Endothelial cell (in vitro differentiated cells): ENCODE measurements at regions not wholly inside any gene's neighbourhood (a gene's known extent, or its start where the extent isn't known, plus 50 kb on each side); places are given as distances from the start of the nearest gene placed in this dataset.
"Not testable (repeated sequence)": the region's sequence is repeated elsewhere in the genome, so short reads cannot be mapped to it uniquely, and the experiment has no call there.

Experiments
- DNase-seq: peaks from one replicate; pipeline ENCODE4 v3.0.0; 2021; ENCODE audit warnings: low spot score
- H3K27ac Mint-ChIP-seq: one replicate; pipeline ENCODE4 v1.8.0; 2021; ENCODE audit warnings: mixed read lengths, inconsistent platforms; ENCODE audit not compliant: unreplicated experiment
- H3K27me3 Mint-ChIP-seq: one replicate; pipeline ENCODE4 v1.8.0; 2021; ENCODE audit warnings: mild to moderate bottlenecking, moderate library complexity, mixed read lengths, inconsistent platforms; ENCODE audit not compliant: unreplicated experiment
- H3K36me3 Mint-ChIP-seq: one replicate; pipeline ENCODE4 v1.8.0; 2021; ENCODE audit warnings: mild to moderate bottlenecking, low read depth, mixed read lengths, inconsistent platforms; ENCODE audit not compliant: unreplicated experiment
- H3K4me1 Mint-ChIP-seq: one replicate; pipeline ENCODE4 v1.8.0; 2021; ENCODE audit warnings: mild to moderate bottlenecking, mixed read lengths, inconsistent platforms; ENCODE audit not compliant: unreplicated experiment
- H3K4me3 Mint-ChIP-seq: one replicate; pipeline ENCODE4 v1.8.0; 2021; ENCODE audit warnings: mild to moderate bottlenecking, mixed read lengths, inconsistent platforms; ENCODE audit not compliant: unreplicated experiment
- H3K9me3 Mint-ChIP-seq: one replicate; pipeline ENCODE4 v1.8.0; 2021; ENCODE audit warnings: mixed read lengths, inconsistent platforms; ENCODE audit not compliant: unreplicated experiment
- CTCF ChIP-seq: fragments of 200-600 bp; sonication (generic); IDR thresholded peaks from one replicate; pipeline ENCODE4 v1.5.0; 2021; ENCODE audit warnings: antibody characterized with exemption; ENCODE audit not compliant: unreplicated experiment

DNA sequence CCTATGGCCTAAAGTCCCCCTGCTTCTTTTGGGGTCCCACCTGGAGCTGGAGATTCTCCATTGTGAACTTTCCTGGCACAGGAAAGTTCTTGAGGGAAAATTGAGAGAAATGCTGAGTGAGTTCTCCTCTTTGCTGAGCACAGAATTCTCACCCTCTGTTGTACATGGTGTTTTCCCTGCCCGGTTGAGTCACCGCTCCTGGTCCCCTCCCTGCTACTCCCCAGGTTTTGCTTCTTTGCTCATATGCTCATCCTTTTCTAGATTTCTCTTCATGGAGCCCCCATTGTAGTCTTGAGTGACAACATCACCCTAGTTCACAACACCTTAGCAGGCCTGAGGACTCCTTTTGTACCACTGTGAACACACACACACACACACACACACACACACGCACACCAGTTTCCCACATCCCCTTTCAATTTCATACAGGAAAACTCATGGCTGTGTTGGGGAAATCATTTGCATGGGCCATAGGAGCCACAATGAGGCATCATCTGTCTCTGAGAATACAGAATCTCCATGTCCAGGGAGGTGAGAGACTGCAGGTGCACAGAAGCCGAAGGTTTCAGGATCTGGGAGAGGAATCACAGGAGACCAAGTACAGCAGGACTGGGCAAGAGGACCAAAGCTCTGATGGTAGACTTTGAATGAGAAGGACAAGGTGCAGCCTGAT lies 585.3 kb downstream of the GOLGA6L6 start:
- H3K27ac Mint-ChIP-seq, result no peak overlapping the region
- no peak for TF ChIP-seq CTCF
- peaks cover 10% of the 10 kb centered on the region for H3K36me3 Mint-ChIP-seq
- H3K4me3 Mint-ChIP-seq, result no peak overlapping the region
- H3K27me3 Mint-ChIP-seq, result peaks cover 8% of the 10 kb centered on the region
- peaks cover 36% of the 10 kb centered on the region for H3K9me3 Mint-ChIP-seq
- no peak for DNase-seq
- H3K4me1 Mint-ChIP-seq, result no peaks in the 10 kb centered on the region

DNA sequence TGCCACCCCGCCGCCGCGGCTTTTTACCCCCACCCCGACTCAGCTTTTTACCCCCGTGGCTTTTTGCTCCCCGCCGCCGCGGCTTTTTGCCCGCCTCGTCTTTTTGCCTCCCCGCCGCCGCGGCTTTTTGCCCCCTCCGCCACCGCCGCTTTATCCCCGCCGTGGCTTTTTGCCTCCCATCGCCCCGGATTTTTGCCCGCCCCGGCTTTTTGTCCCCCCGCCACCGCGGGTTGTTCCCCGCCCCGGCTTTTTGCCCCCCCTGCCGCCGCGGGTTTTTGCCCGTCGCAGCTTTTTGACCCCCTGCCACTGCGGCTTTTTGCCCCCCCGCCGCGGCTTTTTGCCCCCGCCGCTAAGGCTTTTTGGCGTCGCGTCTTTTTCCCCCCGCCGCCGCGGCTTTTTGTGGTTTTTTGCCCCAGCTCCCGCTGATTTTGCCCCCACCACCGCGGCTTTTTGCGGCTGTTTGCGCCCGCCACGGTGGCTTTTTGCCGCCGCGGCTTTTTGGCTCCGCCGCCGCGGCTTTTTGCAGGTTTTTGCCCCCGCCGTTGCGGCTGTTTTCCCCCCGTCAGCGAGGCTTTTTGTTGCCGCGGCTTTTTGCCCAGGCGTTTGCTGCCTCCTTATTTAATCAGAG lies 597.2 kb downstream of the GOLGA6L6 start:
- TF ChIP-seq CTCF, result no peak
- Mint-ChIP-seq H3K9me3 (peaks cover 26% of the 10 kb centered on the region), H3K27me3 (no peaks in the 10 kb centered on the region), H3K4me3 (no peak overlapping the region), H3K4me1 (no peaks in the 10 kb centered on the region), H3K27ac (no peak overlapping the region), H3K36me3 (no peaks in the 10 kb centered on the region)
- DNase-seq, result no peak

- H3K27me3 Mint-ChIP-seq, result no peaks in the 10 kb centered on the region
- no peaks in the 10 kb centered on the region for H3K36me3 Mint-ChIP-seq
- no peak overlapping the region for H3K27ac Mint-ChIP-seq
- H3K4me1 Mint-ChIP-seq, result no peaks in the 10 kb centered on the region
- no peak for DNase-seq
- no peak for TF ChIP-seq CTCF
- no peak overlapping the region for H3K4me3 Mint-ChIP-seq
- H3K9me3 Mint-ChIP-seq, result peaks cover 27% of the 10 kb centered on the region
Measured at GRCh38 chr15:19943515-19943914, 598.1 kb downstream of the GOLGA6L6 start.

- not testable (repeated sequence) for DNase-seq, H3K27ac Mint-ChIP-seq, H3K27me3 Mint-ChIP-seq, H3K4me3 Mint-ChIP-seq, H3K4me1 Mint-ChIP-seq
- peaks cover 11% of the 10 kb centered on the region for H3K36me3 Mint-ChIP-seq
- peaks cover 18% of the 10 kb centered on the region for H3K9me3 Mint-ChIP-seq
Measured at GRCh38 chr15:19903281-19903680, 638.3 kb downstream of the GOLGA6L6 start.

- not testable (repeated sequence) for H3K27me3 Mint-ChIP-seq, H3K4me3 Mint-ChIP-seq, H3K4me1 Mint-ChIP-seq, DNase-seq, H3K27ac Mint-ChIP-seq
- H3K9me3 Mint-ChIP-seq, result peaks cover 18% of the 10 kb centered on the region
- peaks cover 11% of the 10 kb centered on the region for H3K36me3 Mint-ChIP-seq
Measured at GRCh38 chr15:19902388-19902787, 639.2 kb downstream of the GOLGA6L6 start.

GRCh38 chr15:19901414-19901813 lies 640.2 kb downstream of the GOLGA6L6 start:
- not testable (repeated sequence) for DNase-seq, H3K4me3 Mint-ChIP-seq, H3K27ac Mint-ChIP-seq, H3K4me1 Mint-ChIP-seq, H3K27me3 Mint-ChIP-seq
- peaks cover 11% of the 10 kb centered on the region for H3K36me3 Mint-ChIP-seq
- peaks cover 19% of the 10 kb centered on the region for H3K9me3 Mint-ChIP-seq
